HG03108 (cell line): ENCODE measurements at regions not wholly inside any gene's neighbourhood (a gene's known extent, or its start where the extent isn't known, plus 50 kb on each side); places are given as distances from the start of the nearest gene placed in this dataset.

ENCODE experiments used
- ATAC-seq: cut with Tn5 transposase; IDR thresholded peaks from one replicate; pipeline ENCODE4 v1.9.1; 2021; ENCODE audit warnings: moderate library complexity; ENCODE audit not compliant: unreplicated experiment

- ATAC-seq = no peak
Observed at GRCh38 chr2:128467321-128467969, 148.8 kb upstream of the HS6ST1 start.

DNA sequence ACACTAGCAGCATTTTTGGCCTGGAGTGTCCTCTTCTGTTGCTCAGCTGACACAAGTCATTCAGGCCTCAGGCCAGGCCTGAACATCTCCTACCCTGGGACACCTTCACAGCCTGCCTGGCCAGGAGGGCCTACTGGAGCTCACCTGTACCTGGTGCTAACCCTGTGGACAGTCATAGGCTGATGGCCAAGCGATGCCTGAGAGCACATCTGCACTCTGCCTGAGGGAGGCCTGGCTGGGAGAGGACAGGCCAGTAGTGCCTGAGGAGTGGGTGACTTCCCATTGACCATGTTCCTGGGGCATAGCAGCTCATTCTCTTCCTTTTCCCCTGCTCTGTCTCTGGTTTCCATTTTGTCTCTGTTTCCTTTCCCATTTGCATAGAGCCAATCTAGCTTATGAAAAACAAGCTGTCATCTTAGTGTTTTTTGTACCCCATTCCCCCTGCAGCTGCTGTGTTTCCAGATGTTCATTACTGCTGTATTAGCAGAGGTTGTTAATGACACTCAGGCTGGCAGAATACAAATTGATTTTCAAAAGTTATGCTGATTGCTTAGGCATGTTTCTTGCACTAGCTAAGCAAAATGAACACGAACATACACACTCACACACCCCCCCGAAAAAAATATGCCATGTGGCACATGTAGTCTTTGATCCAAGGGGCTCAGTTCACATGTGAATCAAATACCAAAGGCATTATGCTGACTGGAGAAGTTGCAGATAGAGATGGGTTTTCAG lies 149.7 kb upstream of the HS6ST1 start:
- no peak for ATAC-seq

DNA sequence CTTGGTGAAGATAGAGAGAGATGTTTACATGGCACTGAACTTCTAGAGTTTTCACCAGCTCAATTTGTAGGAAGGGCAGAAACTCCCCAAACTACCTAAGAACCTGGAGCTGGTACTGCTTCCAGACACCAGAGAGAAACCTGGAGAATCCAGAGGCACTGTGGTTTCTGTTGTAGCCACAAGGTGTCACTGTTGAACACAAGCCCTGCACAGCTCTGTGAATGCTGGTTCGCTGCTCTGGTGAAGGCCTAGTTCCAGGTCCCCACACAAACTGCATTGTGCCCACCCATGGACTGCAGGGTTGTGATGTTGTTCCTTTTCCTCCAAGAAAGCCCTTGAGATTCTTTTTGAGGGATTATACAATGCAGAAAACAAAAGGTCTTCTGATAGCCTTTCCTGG lies 150.5 kb upstream of the HS6ST1 start:
- no peak for ATAC-seq

- no peak for ATAC-seq
Observed at GRCh38 chr2:128469875-128470274, 151.2 kb upstream of the HS6ST1 start.

- no peak for ATAC-seq
Observed at GRCh38 chr2:128472789-128473174, 154.1 kb upstream of the HS6ST1 start.

DNA sequence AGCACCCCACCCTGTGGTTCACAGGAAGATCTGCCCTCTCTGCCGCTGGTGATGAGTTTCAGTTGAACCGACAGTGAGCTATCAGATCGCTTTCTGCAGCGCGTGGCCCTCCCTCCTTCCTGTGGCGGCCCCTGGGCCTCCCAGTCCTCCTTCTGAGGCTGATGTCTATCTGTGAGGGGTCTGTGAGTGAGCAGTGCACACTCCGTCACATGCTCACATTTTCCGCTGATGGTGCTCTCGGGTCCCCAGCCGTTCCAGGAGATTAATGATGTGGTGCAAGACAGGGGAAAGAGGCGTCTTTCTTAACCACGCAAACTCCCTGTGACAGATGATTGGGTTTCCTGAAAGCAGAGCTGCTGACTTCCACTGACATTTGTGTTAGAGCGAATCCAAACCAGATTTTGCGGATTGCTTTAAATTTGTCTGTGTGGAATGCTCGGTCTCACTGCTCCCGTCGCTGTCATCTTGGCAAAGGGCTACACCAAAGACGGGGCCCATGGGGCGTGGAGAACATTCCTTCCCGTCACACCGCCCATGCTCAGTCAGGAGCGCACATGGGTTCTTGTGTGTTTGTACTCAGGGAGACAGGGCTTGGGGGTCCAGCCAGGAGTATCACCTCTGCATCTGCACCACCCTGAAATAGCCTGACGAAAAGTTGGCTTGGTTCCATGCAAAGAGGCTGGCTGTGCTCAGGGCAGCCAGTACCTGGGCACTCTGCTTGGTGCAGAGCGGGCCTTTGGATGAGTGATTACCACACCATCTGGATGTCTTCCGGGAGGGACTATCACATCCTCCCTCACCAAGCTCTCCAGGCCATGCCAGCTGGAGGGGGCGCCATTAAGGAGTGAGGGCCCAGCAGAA lies 154.7 kb upstream of the HS6ST1 start:
- peak; percentile 86 for ATAC-seq

DNA sequence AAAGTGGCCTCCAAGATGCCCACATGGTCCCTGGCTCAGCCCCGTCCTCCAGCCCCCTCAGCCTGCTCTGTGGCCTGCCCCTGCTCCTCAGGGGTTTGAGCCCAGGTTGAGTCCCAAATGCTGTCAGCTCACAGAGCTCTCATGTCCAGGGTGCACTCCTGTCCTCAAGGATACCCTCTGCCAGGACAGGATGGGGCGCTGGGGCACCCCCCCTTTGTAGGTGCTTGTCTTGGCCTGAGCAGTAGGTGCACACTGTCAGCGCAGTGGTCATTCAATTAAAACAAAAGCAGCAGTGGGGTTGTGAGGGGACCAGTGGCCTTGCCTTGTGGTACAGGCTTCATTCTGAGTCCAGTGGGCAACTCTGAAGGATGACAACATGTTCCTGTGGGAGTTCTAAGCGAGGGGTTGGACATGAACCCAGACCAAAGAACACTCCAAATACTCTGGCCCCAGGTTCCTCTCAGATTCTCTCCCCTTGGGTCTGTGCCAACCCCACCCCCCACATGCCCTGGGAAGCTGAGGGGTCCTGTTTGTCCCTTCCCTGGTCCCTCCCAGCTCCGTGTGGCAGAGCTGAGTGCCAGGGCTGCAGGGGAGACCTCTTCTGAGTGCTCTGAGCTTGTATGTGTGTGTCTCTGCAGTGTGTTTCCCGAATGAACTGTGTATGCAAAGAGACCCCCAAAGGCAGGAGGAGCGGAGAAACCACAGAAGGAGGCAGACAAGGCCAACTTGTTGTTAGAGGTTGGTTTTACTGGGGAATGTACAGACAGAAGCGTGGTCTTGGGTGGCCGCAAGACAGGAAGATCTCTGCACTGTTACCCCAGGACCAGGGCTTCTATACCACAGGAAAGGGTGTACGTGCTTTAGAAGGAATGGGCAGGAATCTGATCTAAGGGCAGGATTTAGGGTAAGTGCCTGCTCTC lies 155.6 kb upstream of the HS6ST1 start:
- no peak for ATAC-seq

DNA sequence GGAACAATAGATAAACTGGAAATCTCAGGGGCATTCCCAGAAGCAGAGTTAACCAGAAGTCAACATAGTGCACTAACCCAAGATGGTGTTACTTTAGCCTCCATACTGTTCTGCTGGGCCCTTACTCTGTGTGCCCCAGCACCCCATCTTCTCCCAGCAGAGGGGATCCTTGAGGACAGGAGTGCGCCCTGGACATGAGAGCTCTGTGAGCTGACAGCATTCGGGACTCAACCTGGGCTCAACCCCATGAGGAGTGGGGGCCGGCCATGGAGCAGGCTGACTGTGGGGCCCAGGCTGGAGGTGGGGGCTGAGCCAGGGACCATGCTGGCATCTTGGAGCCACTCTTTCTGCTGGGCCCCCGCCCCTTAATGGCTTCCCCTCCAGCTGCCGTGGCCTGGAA lies 156.3 kb upstream of the HS6ST1 start:
- ATAC-seq = no peak

- ATAC-seq = no peak
Observed at GRCh38 chr2:128475427-128476211, 157.0 kb upstream of the HS6ST1 start.

GRCh38 chr2:128477026-128477820 lies 158.6 kb upstream of the HS6ST1 start:
- ATAC-seq = no peak

- no peak for ATAC-seq
Observed at GRCh38 chr2:128477891-128478290, 159.2 kb upstream of the HS6ST1 start.

DNA sequence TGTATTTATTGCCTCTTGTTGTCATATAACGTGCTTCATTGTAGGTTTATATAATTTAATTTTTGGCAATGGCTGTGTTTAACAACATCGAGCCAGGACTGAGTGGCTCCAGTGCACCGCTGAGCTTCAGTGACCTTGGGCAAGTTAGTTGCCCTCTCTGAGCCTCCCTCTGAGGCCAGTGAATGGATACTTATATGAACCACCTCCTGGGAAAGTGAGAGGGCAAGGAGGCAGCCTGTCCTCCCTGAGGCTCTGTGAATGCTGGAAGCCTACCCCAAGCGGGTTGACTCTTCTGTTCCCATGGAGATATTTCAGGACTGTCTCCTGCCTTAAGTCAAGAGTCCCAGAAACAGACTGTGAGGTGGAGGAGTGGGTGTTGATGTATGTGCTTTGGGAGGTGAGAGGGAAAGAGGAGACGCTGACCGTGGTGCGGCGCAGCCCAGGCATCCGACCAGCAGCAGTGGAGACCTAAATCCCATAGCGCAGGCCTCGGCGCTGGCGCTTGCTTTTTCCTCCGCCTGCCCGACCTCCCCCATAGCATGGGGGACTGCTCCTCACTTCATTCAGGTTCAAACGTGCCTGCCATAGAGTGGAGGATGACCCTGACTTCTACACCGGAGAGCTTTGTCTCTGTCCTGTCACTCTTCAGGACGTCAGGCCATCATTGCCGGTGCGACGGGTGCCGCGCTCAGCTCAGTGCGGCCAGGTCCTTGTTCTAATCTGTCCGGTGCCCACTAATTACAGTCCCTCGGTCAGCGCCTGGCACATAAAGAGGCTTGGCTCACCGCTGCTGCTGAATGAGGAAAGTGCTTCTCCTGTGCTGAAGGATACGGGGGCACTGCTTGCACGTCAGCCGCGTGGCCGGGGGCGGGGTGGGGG lies 167.3 kb upstream of the HS6ST1 start:
- no peak for ATAC-seq

DNA sequence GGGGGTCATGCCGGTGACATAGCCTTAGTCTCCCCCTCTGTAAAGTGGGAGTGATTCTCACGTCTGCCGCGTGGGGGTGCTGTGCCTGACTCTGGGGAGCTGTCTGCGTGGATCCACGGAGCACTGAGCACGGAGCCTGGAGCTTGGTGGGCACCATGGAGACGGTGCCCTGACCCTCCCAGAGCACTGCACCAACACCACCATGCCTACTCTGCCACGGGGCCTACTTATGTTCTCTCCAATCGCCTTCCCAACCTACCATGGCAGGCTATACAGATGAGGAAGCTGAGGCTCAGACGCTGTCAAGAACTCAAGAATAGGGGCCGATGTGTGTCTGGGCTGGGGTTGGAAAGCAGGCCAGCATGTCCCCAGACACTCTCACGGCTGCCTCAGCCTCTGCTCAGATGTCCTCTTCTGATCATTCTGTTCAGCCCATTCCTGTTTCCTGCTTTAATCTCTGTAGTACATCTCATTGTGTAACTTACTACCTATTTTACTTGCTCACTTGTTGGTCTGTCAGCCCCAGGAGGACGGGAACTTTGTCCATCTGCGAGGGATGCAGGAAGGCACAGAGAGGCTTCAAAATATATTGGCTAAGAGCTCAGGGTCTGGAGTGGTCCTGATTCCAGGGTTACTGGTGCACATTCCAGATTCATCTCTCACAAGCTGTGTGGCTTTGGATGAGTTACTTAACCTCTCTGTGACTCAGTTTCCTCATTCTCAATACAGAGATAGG lies 168.1 kb upstream of the HS6ST1 start:
- no peak for ATAC-seq

DNA sequence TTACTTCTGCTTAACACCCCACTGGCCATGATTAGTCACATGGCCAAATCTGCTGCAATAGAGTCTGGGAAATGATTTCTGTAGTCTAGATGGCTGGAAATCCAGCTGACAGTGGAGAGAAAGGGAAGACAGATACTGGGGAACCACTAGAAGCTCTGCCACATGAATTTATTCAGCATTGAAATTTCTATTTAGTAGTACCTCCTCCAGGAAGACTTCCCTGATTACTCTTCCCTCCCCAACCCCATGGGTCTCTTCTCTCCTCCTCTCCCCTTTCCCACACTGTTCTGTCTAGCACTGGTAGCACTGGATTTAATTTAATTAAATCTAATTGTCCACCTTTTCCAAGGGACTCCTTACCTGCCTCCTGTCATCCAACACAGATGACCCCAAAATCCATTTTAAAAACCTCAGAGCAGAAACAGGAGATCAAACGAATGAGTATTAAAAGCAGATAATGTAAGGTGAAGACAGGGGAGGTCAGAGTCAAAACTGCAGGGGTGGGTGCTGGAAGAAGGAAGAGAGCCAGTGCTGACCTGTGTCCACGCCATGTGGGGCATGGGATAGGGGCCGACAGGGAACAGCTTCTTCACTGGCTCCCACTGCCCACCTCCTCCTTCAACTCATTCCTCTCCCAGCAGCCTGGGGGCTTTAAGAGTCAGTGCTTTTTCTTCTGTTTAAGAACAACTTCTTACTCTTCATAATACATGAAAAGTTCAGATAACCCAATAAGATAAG lies 169.2 kb upstream of the HS6ST1 start:
- ATAC-seq = no peak

DNA sequence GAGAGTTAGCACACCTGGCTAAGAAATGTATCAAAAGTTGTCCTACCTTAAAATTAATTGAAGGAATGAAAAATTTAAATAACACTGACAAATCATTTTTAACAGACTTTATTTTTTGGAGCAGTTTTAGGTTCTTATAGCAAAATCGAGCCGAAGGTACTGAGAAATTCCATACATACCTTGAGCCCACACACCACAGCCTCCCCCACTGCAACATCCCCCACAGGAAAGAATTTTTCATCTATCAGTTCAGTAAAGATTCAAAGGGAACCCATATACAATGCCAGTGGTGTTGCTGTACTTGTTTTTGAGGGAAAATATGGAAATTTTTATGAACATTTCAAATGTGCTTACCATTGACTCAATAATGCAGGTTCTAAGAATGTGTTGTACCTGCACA lies 169.8 kb upstream of the HS6ST1 start:
- no peak for ATAC-seq

DNA sequence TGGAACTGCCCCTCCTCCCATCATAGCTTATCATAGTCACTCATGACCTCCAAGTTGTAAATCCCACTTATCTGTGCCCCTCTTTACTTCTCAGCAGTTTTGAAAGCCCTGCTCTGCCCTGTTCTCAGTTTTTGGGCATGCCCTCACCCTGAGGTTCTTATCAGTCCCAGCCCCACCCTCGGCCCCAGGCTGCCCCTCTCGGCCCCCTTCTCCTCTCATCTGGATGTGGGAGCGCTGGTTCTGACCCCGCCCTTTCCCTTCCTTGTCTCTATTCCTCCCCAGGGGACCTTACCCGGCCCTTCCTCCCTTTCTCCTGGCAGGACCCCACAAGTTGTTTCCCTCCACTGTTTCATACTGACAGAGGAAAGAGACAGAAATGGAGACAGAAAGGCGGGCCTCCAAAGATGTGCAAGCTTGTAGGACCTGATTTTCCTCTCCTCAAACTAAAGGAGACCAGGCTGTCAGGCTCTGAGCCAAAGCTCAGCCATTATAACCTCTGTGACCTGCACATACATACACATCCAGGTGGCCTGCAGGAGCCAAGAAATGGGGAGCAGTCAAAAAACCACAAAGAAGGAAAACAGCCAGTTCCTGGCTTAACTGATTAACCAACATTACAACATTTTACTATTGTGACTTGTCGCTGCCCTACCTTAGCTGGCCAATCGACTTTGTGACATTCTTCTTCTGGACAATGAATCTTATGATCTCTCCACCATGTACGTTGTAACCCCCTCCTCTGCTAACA lies 171.0 kb upstream of the HS6ST1 start:
- no peak for ATAC-seq
